MM.1S (cell line): ENCODE measurements at regions not wholly inside any gene's neighbourhood (a gene's known extent, or its start where the extent isn't known, plus 50 kb on each side); places are given as distances from the start of the nearest gene placed in this dataset.

Experiments used
- DNase-seq: peaks from one replicate; pipeline ENCODE4 v3.0.0-alpha.2; 2015
- H2AFZ ChIP-seq: fragments of 300-600 bp; sonication (generic); 2 replicates; pipeline ENCODE4 v1.6.0; 2016; ENCODE audit warnings: antibody characterized with exemption, low read length
- H3F3A ChIP-seq: fragments of 300-600 bp; sonication (generic); 2 replicates; pipeline ENCODE4 v1.6.1; 2016; ENCODE audit warnings: mild to moderate bottlenecking, antibody characterized with exemption, low read length, moderate library complexity, mixed read lengths; ENCODE audit not compliant: insufficient read depth
- H3K27ac ChIP-seq: fragments of 300-600 bp; sonication (generic); 2 replicates; pipeline ENCODE4 v1.5.1; 2016; ENCODE audit warnings: mild to moderate bottlenecking, low read length
- H3K27me3 ChIP-seq: fragments of 300-600 bp; sonication (generic); replicated peaks from 2 replicates; pipeline ENCODE4 v1.6.0; 2016; ENCODE audit warnings: low read length; ENCODE audit not compliant: insufficient read depth
- H3K36me3 ChIP-seq: fragments of 300-600 bp; sonication (generic); replicated peaks from 2 replicates; pipeline ENCODE4 v1.6.1; 2016; ENCODE audit warnings: mild to moderate bottlenecking, low read length, mixed read lengths; ENCODE audit not compliant: insufficient read depth
- H3K4me1 ChIP-seq: fragments of 300-600 bp; sonication (generic); 2 replicates; pipeline ENCODE4 v1.6.1; 2016; ENCODE audit warnings: low read length, mixed read lengths
- H3K4me2 ChIP-seq: fragments of 300-600 bp; sonication (generic); 2 replicates; pipeline ENCODE4 v1.6.0; 2016; ENCODE audit warnings: low read depth, low read length
- H3K4me3 ChIP-seq: fragments of 300-600 bp; sonication (generic); 2 replicates; pipeline ENCODE4 v1.5.1; 2016; ENCODE audit warnings: low read length, mixed read lengths
- H3K79me2 ChIP-seq: fragments of 300-600 bp; sonication (generic); 2 replicates; pipeline ENCODE4 v1.6.1; 2016; ENCODE audit warnings: mixed run types, low read length, mixed read lengths
- H3K9ac ChIP-seq: fragments of 300-600 bp; sonication (generic); 2 replicates; pipeline ENCODE4 v1.6.1; 2016; ENCODE audit warnings: low read length, mixed read lengths
- H3K9me2 ChIP-seq: fragments of 300-600 bp; sonication (generic); replicated peaks from 2 replicates; pipeline ENCODE4 v1.6.1; 2016; ENCODE audit warnings: mild to moderate bottlenecking, low read length, mixed read lengths; ENCODE audit not compliant: insufficient read depth
- H3K9me3 ChIP-seq: fragments of 300-600 bp; sonication (generic); replicated peaks from 2 replicates; pipeline ENCODE4 v1.6.1; 2016; ENCODE audit warnings: mild to moderate bottlenecking, low read length, mixed read lengths; ENCODE audit not compliant: insufficient read depth
- H4K20me1 ChIP-seq: fragments of 300-600 bp; sonication (generic); 2 replicates; pipeline ENCODE4 v1.6.1; 2016; ENCODE audit warnings: mild to moderate bottlenecking, low read length, moderate library complexity, mixed read lengths; ENCODE audit not compliant: insufficient read depth
- CTCF ChIP-seq: fragments of 300-600 bp; sonication (generic); IDR thresholded peaks from 2 replicates; pipeline ENCODE4 v1.5.1; 2016; ENCODE audit warnings: antibody characterized with exemption, low read length, mixed read lengths
- EZH2 ChIP-seq: fragments of 300-600 bp; sonication (generic); optimal IDR thresholded peaks from 2 replicates; pipeline ENCODE3; 2017; ENCODE audit warnings: low read depth, mild to moderate bottlenecking, antibody characterized with exemption, low read length, mixed read lengths
- EZH2phosphoT487 ChIP-seq: fragments of 300-600 bp; sonication (generic); IDR thresholded peaks from 2 replicates; pipeline ENCODE4 v1.6.1; 2018; ENCODE audit warnings: antibody characterized with exemption, low read length

GRCh38 chr6:22886650-22887581 lies 317.6 kb downstream of the HDGFL1 start:
- Histone ChIP-seq H4K20me1 (no peaks in the 10 kb centered on the region), H3K27me3 (no peaks in the 10 kb centered on the region), H3K4me3 (no peak overlapping the region), H3K9ac (no peak overlapping the region), H3K4me2 (no peak overlapping the region), H3K9me3 (no peaks in the 10 kb centered on the region), H3K36me3 (no peaks in the 10 kb centered on the region), H3K9me2 (no peaks in the 10 kb centered on the region), H3K4me1 (no peaks in the 10 kb centered on the region), H3F3A (no peaks in the 10 kb centered on the region), H3K79me2 (no peaks in the 10 kb centered on the region), H3K27ac (no peak overlapping the region), H2AFZ (no peak overlapping the region)
- TF ChIP-seq CTCF, result no peak
- TF ChIP-seq EZH2phosphoT487, result no peak
- TF ChIP-seq EZH2, result no peak
- DNase-seq, result no peak

- H3F3A ChIP-seq, result no peaks in the 10 kb centered on the region
- no peaks in the 10 kb centered on the region for H4K20me1 ChIP-seq
- H2AFZ ChIP-seq, result no peak overlapping the region
- H3K9me3 ChIP-seq, result no peaks in the 10 kb centered on the region
- no peak overlapping the region for H3K9ac ChIP-seq
- H3K36me3 ChIP-seq, result no peaks in the 10 kb centered on the region
- no peak overlapping the region for H3K4me3 ChIP-seq
- H3K9me2 ChIP-seq, result no peaks in the 10 kb centered on the region
- no peak for TF ChIP-seq EZH2phosphoT487
- no peak for TF ChIP-seq CTCF
- no peak for TF ChIP-seq EZH2
- H3K4me1 ChIP-seq, result no peaks in the 10 kb centered on the region
- no peak for DNase-seq
- H3K4me2 ChIP-seq, result no peak overlapping the region
- no peaks in the 10 kb centered on the region for H3K79me2 ChIP-seq
- no peaks in the 10 kb centered on the region for H3K27me3 ChIP-seq
- no peak overlapping the region for H3K27ac ChIP-seq
Measured at GRCh38 chr6:22888163-22888752, 318.9 kb downstream of the HDGFL1 start.

- Histone ChIP-seq H3K9me2 (no peaks in the 10 kb centered on the region), H3K27me3 (no peaks in the 10 kb centered on the region), H3K9ac (no peak overlapping the region), H2AFZ (no peak overlapping the region), H3K79me2 (no peaks in the 10 kb centered on the region), H3F3A (no peaks in the 10 kb centered on the region), H3K9me3 (no peaks in the 10 kb centered on the region), H3K4me3 (no peak overlapping the region), H4K20me1 (no peaks in the 10 kb centered on the region), H3K27ac (no peak overlapping the region), H3K4me1 (no peaks in the 10 kb centered on the region), H3K4me2 (no peak overlapping the region), H3K36me3 (no peaks in the 10 kb centered on the region)
- no peak for DNase-seq
- TF ChIP-seq CTCF (no peak), EZH2phosphoT487 (no peak), EZH2 (no peak)
Measured at GRCh38 chr6:22891934-22892333, 322.6 kb downstream of the HDGFL1 start.
